Activated CD8-positive, alpha-beta memory T cell treated with anti-CD3 and anti-CD28 coated beads, Interleukin-2, amount 10 ng/mL, durations not matched to agents 7 days and 5 days (primary cell): ENCODE measurements at regions not wholly inside any gene's neighbourhood (a gene's known extent, or its start where the extent isn't known, plus 50 kb on each side); places are given as distances from the start of the nearest gene placed in this dataset.

ENCODE experiments used
- ATAC-seq: fragments of 150-1000 bp; cut with Tn5 transposase; one replicate; pipeline ENCODE4 v1.10.0; 2021; ENCODE audit warnings: moderate library complexity
- CTCF ChIA-PET: fragments of 350-600 bp; sonication (Branson Sonifier 250); formaldehyde crosslinking; loops from one replicate; lab custom pipeline; 2021; ENCODE audit warnings: antibody characterized with exemption; lab: Charles Lee
- DNase-seq: peaks from one replicate; pipeline ENCODE4 v3.0.0-alpha.2; 2020
- H3K27ac Mint-ChIP-seq: one replicate; pipeline ENCODE4 v1.8.0; 2021; ENCODE audit warnings: mild to moderate bottlenecking, mixed read lengths
- H3K27me3 Mint-ChIP-seq: one replicate; pipeline ENCODE4 v1.8.0; 2021; ENCODE audit warnings: mixed read lengths
- H3K36me3 Mint-ChIP-seq: one replicate; pipeline ENCODE4 v1.8.0; 2021; ENCODE audit warnings: mild to moderate bottlenecking, mixed read lengths
- H3K4me1 Mint-ChIP-seq: one replicate; pipeline ENCODE4 v1.8.0; 2021; ENCODE audit warnings: mixed read lengths
- H3K4me3 Mint-ChIP-seq: one replicate; pipeline ENCODE4 v1.8.0; 2021; ENCODE audit warnings: mild to moderate bottlenecking, moderate library complexity, mixed read lengths
- H3K9me3 Mint-ChIP-seq: one replicate; pipeline ENCODE4 v1.8.0; 2022; ENCODE audit warnings: low read depth, mixed read lengths

DNA sequence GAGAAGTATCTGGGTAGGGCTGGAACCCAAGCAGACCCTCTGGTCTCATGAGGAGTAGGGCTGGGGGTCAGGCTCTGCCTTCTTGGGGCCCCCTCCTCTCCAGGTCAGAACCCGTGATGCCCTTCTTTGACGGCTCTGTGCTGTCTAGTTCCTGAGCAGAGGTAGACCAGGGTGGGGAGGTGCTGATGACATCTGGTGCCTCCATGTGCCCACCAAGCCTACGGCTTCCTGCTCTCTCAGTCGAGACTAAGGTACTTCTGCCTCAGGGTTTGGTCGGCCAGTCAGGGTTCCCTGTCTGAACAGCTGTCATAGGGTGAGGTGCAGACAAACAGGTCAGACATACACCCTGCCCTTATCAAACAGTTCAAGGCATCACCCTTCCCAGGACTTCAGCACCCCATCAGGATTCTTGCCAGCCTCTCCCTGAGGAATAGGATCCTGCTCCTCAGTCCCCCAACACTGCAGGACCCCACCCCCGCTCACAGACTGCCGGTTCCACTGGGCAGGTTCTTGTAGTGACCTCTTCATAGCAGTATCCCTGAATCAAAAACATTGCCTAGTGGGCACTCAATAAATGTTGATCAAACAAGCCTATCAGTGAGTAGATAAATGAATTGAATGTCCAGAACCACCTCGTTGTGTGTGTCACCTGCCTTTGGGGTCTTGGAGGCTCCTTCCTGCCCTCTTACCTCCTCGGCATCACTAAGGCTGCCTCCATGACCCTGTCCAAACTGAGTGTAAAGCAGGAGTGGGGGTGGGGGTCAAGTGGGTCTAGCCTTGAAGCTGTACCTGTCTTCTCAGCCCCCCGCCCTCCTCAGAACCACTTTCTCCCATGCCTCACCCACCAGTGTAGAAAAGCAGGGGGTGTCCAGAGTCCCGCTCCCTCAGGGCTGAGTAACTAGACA, 158.2 kb downstream of the BUD13 start:
- ATAC-seq (no peak), DNase-seq (no peak)
- CTCF ChIA-PET = no interaction called here

DNA sequence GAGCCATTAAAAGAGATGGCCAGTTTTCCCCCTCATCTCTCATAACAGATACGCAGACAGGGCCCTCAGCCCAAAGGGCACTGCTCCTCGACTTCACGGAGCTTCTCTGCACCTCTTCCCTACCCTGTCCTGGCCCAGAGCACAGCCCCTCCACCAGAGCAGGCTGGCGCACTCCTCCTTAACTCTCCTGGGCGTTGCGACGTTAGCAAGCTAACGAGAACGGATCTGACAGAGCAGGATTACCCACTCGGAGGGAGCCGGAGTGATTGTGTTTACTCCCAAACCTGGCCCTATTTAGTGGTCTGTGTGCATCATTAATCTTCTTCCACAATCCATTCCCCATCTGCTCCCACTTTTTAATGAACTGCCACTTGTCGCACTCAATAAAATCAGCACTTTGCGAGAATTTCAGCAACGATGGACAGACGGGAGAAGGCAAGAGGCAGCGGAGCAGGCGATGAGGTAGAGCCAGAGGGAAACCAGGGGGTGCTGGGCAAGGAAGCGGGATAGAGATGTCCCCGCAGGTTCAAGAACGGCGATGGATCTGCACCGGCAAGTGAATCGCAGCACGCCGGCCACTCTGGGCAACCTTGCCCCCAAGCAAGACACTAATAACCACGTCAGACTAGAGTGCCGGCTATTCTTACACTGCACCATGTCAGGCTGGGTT, 159.4 kb downstream of the BUD13 start:
- DNase-seq (no peak), ATAC-seq (no peak)
- Mint-ChIP-seq H3K27ac (no peak overlapping the region), H3K9me3 (no peaks in the 10 kb centered on the region), H3K4me1 (no peaks in the 10 kb centered on the region), H3K27me3 (peaks cover 4% of the 10 kb centered on the region), H3K4me3 (no peak overlapping the region), H3K36me3 (no peaks in the 10 kb centered on the region)
- CTCF ChIA-PET = no interaction called here

More for the DNA sequence above, 158.2 kb downstream of the BUD13 start:
- Mint-ChIP-seq H3K36me3 (no peaks in the 10 kb centered on the region), H3K27me3 (peaks cover 4% of the 10 kb centered on the region), H3K9me3 (no peaks in the 10 kb centered on the region), H3K27ac (no peak overlapping the region), H3K4me1 (no peaks in the 10 kb centered on the region), H3K4me3 (no peak overlapping the region)

DNA sequence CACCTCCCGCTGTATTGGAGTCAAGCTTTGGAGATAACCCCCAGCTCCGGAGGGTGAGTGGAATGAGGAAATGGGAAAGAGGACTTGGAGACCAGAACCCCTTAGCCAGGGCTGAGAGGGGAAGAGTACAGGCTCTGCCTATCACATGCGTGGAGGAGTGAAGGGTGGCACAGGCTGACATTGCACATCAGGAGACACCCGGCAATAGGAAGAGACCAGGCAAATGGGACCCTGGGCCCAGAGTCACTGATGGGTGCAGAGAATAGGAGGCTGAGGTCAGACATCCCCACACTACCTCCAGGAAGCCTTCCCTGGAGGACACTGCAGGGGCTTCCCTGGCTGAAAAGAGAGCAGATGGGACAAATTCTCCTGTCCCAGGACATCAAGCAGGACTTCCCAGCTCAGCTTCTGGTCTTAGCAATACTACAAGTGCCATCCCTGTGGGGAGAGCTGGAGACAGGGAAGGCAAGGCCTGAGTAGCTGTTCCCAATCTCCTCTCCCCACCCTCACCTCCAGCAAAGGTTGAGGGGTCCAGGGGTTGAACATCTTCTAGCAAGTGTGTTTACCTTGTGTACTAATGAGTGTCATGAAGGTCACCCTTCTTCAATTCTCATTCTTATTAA, 160.7 kb downstream of the BUD13 start:
- peaks cover 4% of the 10 kb centered on the region for H3K27me3 Mint-ChIP-seq

GRCh38 chr11:116610190-116610589, 162.6 kb downstream of the BUD13 start:
- no peaks in the 10 kb centered on the region for H3K4me1 Mint-ChIP-seq
- DNase-seq (no peak), ATAC-seq (no peak)
- no peaks in the 10 kb centered on the region for H3K9me3 Mint-ChIP-seq
- H3K36me3 Mint-ChIP-seq = no peaks in the 10 kb centered on the region
- no peaks in the 10 kb centered on the region for H3K27me3 Mint-ChIP-seq
- no peak overlapping the region for H3K4me3 Mint-ChIP-seq
- CTCF ChIA-PET = no interaction called here
- H3K27ac Mint-ChIP-seq = no peak overlapping the region

More for the DNA sequence above, 160.7 kb downstream of the BUD13 start:
- CTCF ChIA-PET = no interaction called here
- Mint-ChIP-seq H3K4me3 (no peak overlapping the region), H3K4me1 (no peaks in the 10 kb centered on the region), H3K9me3 (no peaks in the 10 kb centered on the region), H3K27ac (no peak overlapping the region), H3K36me3 (no peaks in the 10 kb centered on the region)
- no peak for DNase-seq
- no peak for ATAC-seq

GRCh38 chr11:116607027-116607426, 165.8 kb downstream of the BUD13 start:
- H3K4me1 Mint-ChIP-seq = no peaks in the 10 kb centered on the region
- CTCF ChIA-PET = no interaction called here
- H3K36me3 Mint-ChIP-seq = no peaks in the 10 kb centered on the region
- ATAC-seq = no peak
- DNase-seq = no peak
- H3K9me3 Mint-ChIP-seq = no peaks in the 10 kb centered on the region
- H3K27ac Mint-ChIP-seq = no peak overlapping the region
- no peak overlapping the region for H3K4me3 Mint-ChIP-seq
- no peaks in the 10 kb centered on the region for H3K27me3 Mint-ChIP-seq

DNA sequence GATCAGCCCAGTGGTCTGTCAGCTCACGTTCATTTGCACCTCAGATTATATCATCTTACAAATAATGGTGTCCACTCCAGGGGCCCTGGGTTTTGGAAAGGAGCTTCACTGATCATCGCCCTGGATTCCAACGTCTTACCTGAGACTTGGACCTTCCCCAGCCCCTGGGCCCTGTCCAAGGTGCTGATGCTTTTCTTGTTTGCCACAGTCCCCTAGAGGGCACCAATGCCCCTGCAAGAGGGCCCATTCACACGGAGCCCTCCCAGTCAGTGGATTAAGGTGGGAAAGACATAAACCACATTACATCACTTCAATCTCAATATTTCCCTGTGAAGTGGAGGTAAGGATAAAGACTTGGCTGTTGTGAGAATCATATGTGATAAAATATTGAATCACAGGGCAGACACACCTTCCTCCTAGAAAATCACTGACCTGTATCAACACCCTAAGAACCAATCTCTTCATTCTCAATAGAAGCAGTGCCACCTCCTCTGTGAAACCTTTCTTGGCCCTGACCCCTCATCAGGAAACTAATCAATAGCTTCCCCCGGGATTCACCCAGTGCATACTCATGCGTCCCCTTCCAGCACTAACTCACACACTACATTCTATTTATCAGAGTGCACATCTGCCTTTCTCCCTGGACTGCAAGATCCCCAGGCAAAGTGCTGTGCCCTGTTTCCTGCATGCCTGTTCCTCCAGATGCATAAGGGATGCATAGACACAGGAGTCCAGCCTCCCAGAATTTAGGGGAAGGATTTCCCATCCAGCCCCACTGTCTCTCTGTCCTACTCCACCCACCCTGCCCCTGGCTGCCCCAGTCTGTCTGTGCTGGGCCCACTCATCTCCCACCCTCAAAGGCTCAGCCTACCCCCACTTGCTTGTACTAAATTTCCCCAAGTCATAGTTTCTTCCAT, 167.0 kb downstream of the BUD13 start:
- Mint-ChIP-seq H3K36me3 (no peaks in the 10 kb centered on the region), H3K27me3 (no peaks in the 10 kb centered on the region), H3K4me3 (no peak overlapping the region), H3K27ac (no peak overlapping the region), H3K4me1 (no peaks in the 10 kb centered on the region), H3K9me3 (no peaks in the 10 kb centered on the region)
- CTCF ChIA-PET = no interaction called here
- peak; percentile 39 for ATAC-seq
- DNase-seq = peak; percentile 65

DNA sequence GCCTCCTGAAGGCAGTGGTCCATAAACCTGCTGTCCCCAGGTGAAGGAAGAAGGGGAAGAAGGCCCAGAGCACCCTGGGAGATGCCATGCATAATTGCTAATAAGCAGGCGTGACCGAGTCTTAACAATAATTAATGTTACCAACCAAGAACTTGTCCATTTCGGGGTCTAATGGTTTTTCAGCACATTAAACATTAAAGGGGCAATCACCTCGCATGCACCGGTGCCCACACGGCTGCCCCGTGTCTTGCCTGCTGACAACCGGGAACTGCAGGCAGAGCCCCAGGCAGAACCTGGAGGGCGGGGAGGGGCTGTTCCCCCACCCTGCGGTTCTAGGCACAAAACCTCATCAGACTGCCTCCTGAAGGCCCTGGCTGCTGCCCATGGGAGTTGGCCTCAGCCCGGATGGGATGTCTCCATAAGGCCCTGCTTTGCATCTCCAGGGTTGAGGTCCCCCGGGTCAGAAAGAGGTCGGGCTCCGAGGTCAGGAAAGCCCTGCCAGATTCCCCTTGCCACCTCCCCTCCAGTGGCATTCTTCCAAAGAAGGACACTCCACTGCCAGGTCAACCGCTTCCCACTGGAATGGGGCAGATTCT, 169.0 kb downstream of the BUD13 start:
- no peaks in the 10 kb centered on the region for H3K36me3 Mint-ChIP-seq
- peaks cover 5% of the 10 kb centered on the region for H3K27me3 Mint-ChIP-seq
- DNase-seq (no peak), ATAC-seq (no peak)
- H3K27ac Mint-ChIP-seq = no peak overlapping the region
- no peaks in the 10 kb centered on the region for H3K9me3 Mint-ChIP-seq
- no peaks in the 10 kb centered on the region for H3K4me1 Mint-ChIP-seq
- CTCF ChIA-PET = no interaction called here
- H3K4me3 Mint-ChIP-seq = no peak overlapping the region

DNA sequence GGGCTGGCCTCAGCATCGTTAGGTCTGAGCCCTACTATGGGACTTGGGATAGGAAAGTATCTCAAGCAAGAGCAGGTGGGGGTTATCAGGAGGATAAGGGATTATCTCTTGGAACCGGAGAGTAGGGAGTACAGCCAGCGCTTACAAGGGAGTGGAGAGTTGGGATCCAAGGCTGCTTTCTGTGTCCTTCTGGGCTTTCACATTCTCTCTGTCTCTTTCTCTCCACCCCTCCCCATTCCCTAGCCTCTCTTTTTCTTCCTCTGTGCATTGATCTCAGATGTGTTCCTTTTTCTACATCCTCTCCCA, 170.2 kb downstream of the BUD13 start:
- no peaks in the 10 kb centered on the region for H3K36me3 Mint-ChIP-seq
- ATAC-seq (no peak), DNase-seq (no peak)
- no peak overlapping the region for H3K4me3 Mint-ChIP-seq
- CTCF ChIA-PET = no interaction called here
- no peak overlapping the region for H3K27ac Mint-ChIP-seq
- no peaks in the 10 kb centered on the region for H3K9me3 Mint-ChIP-seq
- no peaks in the 10 kb centered on the region for H3K4me1 Mint-ChIP-seq
- H3K27me3 Mint-ChIP-seq = peaks cover 5% of the 10 kb centered on the region

- Mint-ChIP-seq H3K4me3 (no peak overlapping the region), H3K27me3 (peaks cover 5% of the 10 kb centered on the region), H3K9me3 (no peaks in the 10 kb centered on the region), H3K27ac (no peak overlapping the region), H3K4me1 (no peaks in the 10 kb centered on the region), H3K36me3 (no peaks in the 10 kb centered on the region)
- CTCF ChIA-PET = no interaction called here
- ATAC-seq = no peak
- DNase-seq = no peak
Measured at GRCh38 chr11:116601814-116602636, 170.8 kb downstream of the BUD13 start.

DNA sequence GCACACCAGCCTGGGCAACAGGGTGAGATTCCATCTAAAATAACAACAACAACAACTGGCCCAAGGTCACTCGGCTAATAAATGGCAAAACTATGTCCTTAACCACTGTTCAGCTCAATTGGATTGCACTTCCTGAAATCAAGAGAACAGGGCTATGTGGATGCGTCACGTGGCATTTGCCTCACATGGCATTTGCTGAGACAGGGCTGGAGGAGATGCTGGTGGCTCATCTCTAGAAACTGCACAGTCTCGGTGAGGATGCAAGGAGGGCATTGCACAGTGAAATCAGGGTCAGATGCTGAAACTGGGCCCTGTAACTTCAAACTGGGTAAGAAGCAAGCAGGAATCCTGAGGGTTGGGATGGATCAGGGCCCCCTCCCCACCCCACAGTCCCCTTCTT, 171.9 kb downstream of the BUD13 start:
- Mint-ChIP-seq H3K4me3 (no peak overlapping the region), H3K27me3 (peaks cover 5% of the 10 kb centered on the region), H3K27ac (no peak overlapping the region), H3K36me3 (no peaks in the 10 kb centered on the region), H3K9me3 (no peaks in the 10 kb centered on the region), H3K4me1 (no peaks in the 10 kb centered on the region)
- CTCF ChIA-PET = no interaction called here
- DNase-seq (no peak), ATAC-seq (no peak)

- Mint-ChIP-seq H3K36me3 (no peaks in the 10 kb centered on the region), H3K9me3 (no peaks in the 10 kb centered on the region)
- DNase-seq = no peak
Measured at GRCh38 chr11:116598556-116598955, 174.2 kb downstream of the BUD13 start.

GRCh38 chr11:116598036-116598435, 174.8 kb downstream of the BUD13 start:
- Mint-ChIP-seq H3K27me3 (peaks cover 5% of the 10 kb centered on the region), H3K27ac (no peak overlapping the region), H3K36me3 (no peaks in the 10 kb centered on the region), H3K4me1 (no peaks in the 10 kb centered on the region), H3K4me3 (no peak overlapping the region), H3K9me3 (no peaks in the 10 kb centered on the region)
- CTCF ChIA-PET = no interaction called here
- no peak for DNase-seq
- no peak for ATAC-seq

More at GRCh38 chr11:116598556-116598955, 174.2 kb downstream of the BUD13 start:
- CTCF ChIA-PET = no interaction called here
- Mint-ChIP-seq H3K27me3 (peaks cover 5% of the 10 kb centered on the region), H3K4me3 (no peak overlapping the region), H3K4me1 (no peaks in the 10 kb centered on the region), H3K27ac (no peak overlapping the region)
- no peak for ATAC-seq
